Caco-2 (cell line): ENCODE measurements at regions not wholly inside any gene's neighbourhood (a gene's known extent, or its start where the extent isn't known, plus 50 kb on each side); places are given as distances from the start of the nearest gene placed in this dataset.

ENCODE experiments used
- BruUV-seq: library from RNA; stranded (reverse); fragments of 400-500 nt; replicated peaks from 2 replicates; lab custom pipeline; 2021; lab: Mats Ljungman, UMichigan
- CTCF ChIA-PET: fragments of 300-600 bp; sonication (Branson Sonifier 250); formaldehyde crosslinking; loops from one replicate; lab custom pipeline; 2022; ENCODE audit warnings: antibody characterized with exemption; lab: Charles Lee
- POLR2A ChIA-PET: fragments of 300-600 bp; sonication (Branson Sonifier 250); formaldehyde crosslinking; loops from one replicate; lab custom pipeline; 2022; ENCODE audit warnings: antibody characterized with exemption; lab: Charles Lee
- DNase-seq, 2 experiments: peaks; one replicate each; pipeline versions ENCODE4 v3.0.0 to v3.0.0-alpha.2; 2020 to 2022
- H3K27me3 ChIP-seq: replicated peaks from 2 replicates; pipeline ENCODE4 v1.6.0; 2011; ENCODE audit warnings: low read length; ENCODE audit not compliant: control insufficient read depth, insufficient read depth
- H3K36me3 ChIP-seq: 2 replicates; pipeline ENCODE4 v1.5.1; 2011; ENCODE audit warnings: low read length; ENCODE audit not compliant: control insufficient read depth, insufficient read depth
- H3K4me1 ChIP-seq: fragments of 250-450 bp; sonication (Bioruptor Pico); 2 replicates; pipeline ENCODE4 v1.5.1; 2020; ENCODE audit warnings: mild to moderate bottlenecking
- H3K4me3 ChIP-seq: 2 replicates; pipeline ENCODE4 v1.5.1; 2011; ENCODE audit warnings: low read depth, mild to moderate bottlenecking, control low read depth, low read length
- H3K9me3 ChIP-seq: fragments of 250-450 bp; sonication (Bioruptor Pico); 2 replicates; pipeline ENCODE4 v1.5.1; 2020; ENCODE audit warnings: mild to moderate bottlenecking, moderate library complexity
- H3K27ac Mint-ChIP-seq: one replicate; pipeline ENCODE4 v1.8.0; 2022; ENCODE audit warnings: mixed read lengths; ENCODE audit not compliant: unreplicated experiment
- H3K27me3 Mint-ChIP-seq: one replicate; pipeline ENCODE4 v1.8.0; 2022; ENCODE audit warnings: mixed read lengths; ENCODE audit not compliant: insufficient read depth, unreplicated experiment
- H3K36me3 Mint-ChIP-seq: one replicate; pipeline ENCODE4 v1.8.0; 2022; ENCODE audit warnings: mild to moderate bottlenecking, mixed read lengths; ENCODE audit not compliant: insufficient read depth, unreplicated experiment
- H3K4me1 Mint-ChIP-seq: one replicate; pipeline ENCODE4 v1.8.0; 2022; ENCODE audit warnings: low read depth, mixed read lengths; ENCODE audit not compliant: unreplicated experiment
- H3K4me3 Mint-ChIP-seq: one replicate; pipeline ENCODE4 v1.8.0; 2022; ENCODE audit warnings: mild to moderate bottlenecking, moderate library complexity, mixed read lengths; ENCODE audit not compliant: unreplicated experiment
- H3K9me3 Mint-ChIP-seq: one replicate; pipeline ENCODE4 v1.8.0; 2022; ENCODE audit warnings: mixed read lengths; ENCODE audit not compliant: unreplicated experiment
- CTCF ChIP-seq, 2 experiments: fragments of 200-600 bp in 1 of 2; IDR thresholded peaks; 1 replicate in 1 of 2; 2 replicates in 1 of 2; pipeline versions ENCODE4 v1.5.1 to v1.8.0; 2011 to 2022; ENCODE audit warnings: antibody characterized with exemption in 1 of 2, control low read depth in 1 of 2, inconsistent platforms in 1 of 2, low read depth in 1 of 2, low read length in 1 of 2, mild to moderate bottlenecking in 1 of 2, moderate library complexity in 1 of 2; ENCODE audit not compliant: insufficient read depth in 1 of 2, severe bottlenecking in 1 of 2, unreplicated experiment in 1 of 2
- intact Hi-C: fragments of 100-400 bp; cut with micrococcal nuclease; formaldehyde crosslinking; loops from one replicate; pipeline ENCODE4 v1.10.0; 2022; ENCODE audit not compliant: unreplicated experiment

GRCh38 chr15:94576889-94577533, 345.6 kb downstream of the MCTP2 start:
- ChIA-PET CTCF (interaction anchor here (0.6 kb wide), 1 partner anchor 160 kb away, joined by 3 read pairs; no protein-coding TSS in a partner anchor), POLR2A (interaction anchor here (0.6 kb wide), 1 partner anchor 257 kb away, joined by 4 read pairs; no protein-coding TSS in a partner anchor)
- no peaks in the 10 kb centered on the region for H3K36me3 ChIP-seq
- H3K9me3 Mint-ChIP-seq = no peaks in the 10 kb centered on the region
- peak; percentile 49 to 59 for TF ChIP-seq CTCF (IDR thresholded peaks at IDR 0.05; ENCODE audit: insufficient read depth in 1 of 2, low read depth in 1 of 2, low read length in 1 of 2, severe bottlenecking in 1 of 2, unreplicated experiment in 1 of 2)
- no peaks in the 10 kb centered on the region for H3K36me3 Mint-ChIP-seq
- no peaks in the 10 kb centered on the region for H3K27me3 ChIP-seq
- BruUV-seq = no TSS peak
- H3K27ac Mint-ChIP-seq = no peak overlapping the region
- H3K4me3 Mint-ChIP-seq = no peak overlapping the region
- H3K4me1 ChIP-seq = no peaks in the 10 kb centered on the region
- peak in 1 of 2 experiments; percentile 47 for DNase-seq
- H3K9me3 ChIP-seq = no peaks in the 10 kb centered on the region
- intact Hi-C loops = loop anchor here (1.0 kb wide), 1 partner anchor 164 kb away; no protein-coding TSS in a partner anchor
- no peaks in the 10 kb centered on the region for H3K4me1 Mint-ChIP-seq
- H3K27me3 Mint-ChIP-seq = peaks cover 14% of the 10 kb centered on the region
- no peak overlapping the region for H3K4me3 ChIP-seq

- ChIA-PET POLR2A (no interaction called here), CTCF (no interaction called here)
- Mint-ChIP-seq H3K4me3 (no peak overlapping the region), H3K9me3 (no peaks in the 10 kb centered on the region), H3K4me1 (no peaks in the 10 kb centered on the region), H3K36me3 (no peaks in the 10 kb centered on the region), H3K27ac (no peak overlapping the region), H3K27me3 (peaks cover 14% of the 10 kb centered on the region)
- H3K4me1 ChIP-seq = no peaks in the 10 kb centered on the region
- H3K4me3 ChIP-seq = no peak overlapping the region
- intact Hi-C loops = no loop called here
- H3K36me3 ChIP-seq = no peaks in the 10 kb centered on the region
- no peak for DNase-seq
- no peaks in the 10 kb centered on the region for H3K9me3 ChIP-seq
- BruUV-seq = no TSS peak
- no peak for TF ChIP-seq CTCF (IDR thresholded peaks at IDR 0.05; ENCODE audit: insufficient read depth in 1 of 2, low read depth in 1 of 2, low read length in 1 of 2, severe bottlenecking in 1 of 2, unreplicated experiment in 1 of 2)
- no peaks in the 10 kb centered on the region for H3K27me3 ChIP-seq
Measured at GRCh38 chr15:94579286-94579685, 347.9 kb downstream of the MCTP2 start.

- H3K9me3 Mint-ChIP-seq = no peaks in the 10 kb centered on the region
- no peak for TF ChIP-seq CTCF (IDR thresholded peaks at IDR 0.05; ENCODE audit: insufficient read depth in 1 of 2, low read depth in 1 of 2, low read length in 1 of 2, severe bottlenecking in 1 of 2, unreplicated experiment in 1 of 2)
- BruUV-seq = no TSS peak
- H3K4me3 ChIP-seq = no peak overlapping the region
- CTCF ChIA-PET = no interaction called here
- H3K27me3 ChIP-seq = no peaks in the 10 kb centered on the region
- H3K4me3 Mint-ChIP-seq = no peak overlapping the region
- POLR2A ChIA-PET = no interaction called here
- H3K4me1 Mint-ChIP-seq = no peaks in the 10 kb centered on the region
- H3K36me3 Mint-ChIP-seq = no peaks in the 10 kb centered on the region
- no peak overlapping the region for H3K27ac Mint-ChIP-seq
- H3K4me1 ChIP-seq = no peaks in the 10 kb centered on the region
- H3K27me3 Mint-ChIP-seq = peaks cover 14% of the 10 kb centered on the region
- intact Hi-C loops = loop anchor here (5.0 to 10.0 kb wide), 2 partner anchors 87 to 444 kb away; no protein-coding TSS in a partner anchor
- no peak for DNase-seq
- no peaks in the 10 kb centered on the region for H3K36me3 ChIP-seq
- H3K9me3 ChIP-seq = no peaks in the 10 kb centered on the region
Measured at GRCh38 chr15:94580211-94580885, 349.0 kb downstream of the MCTP2 start.
